ENCODE measurements at regions not wholly inside any gene's neighbourhood (a gene's known extent, or its start where the extent isn't known, plus 50 kb on each side); places are given as distances from the start of the nearest gene placed in this dataset.
A peak's percentile ranks its signal among the peaks of the same experiment; 100 is the strongest.

DNA sequence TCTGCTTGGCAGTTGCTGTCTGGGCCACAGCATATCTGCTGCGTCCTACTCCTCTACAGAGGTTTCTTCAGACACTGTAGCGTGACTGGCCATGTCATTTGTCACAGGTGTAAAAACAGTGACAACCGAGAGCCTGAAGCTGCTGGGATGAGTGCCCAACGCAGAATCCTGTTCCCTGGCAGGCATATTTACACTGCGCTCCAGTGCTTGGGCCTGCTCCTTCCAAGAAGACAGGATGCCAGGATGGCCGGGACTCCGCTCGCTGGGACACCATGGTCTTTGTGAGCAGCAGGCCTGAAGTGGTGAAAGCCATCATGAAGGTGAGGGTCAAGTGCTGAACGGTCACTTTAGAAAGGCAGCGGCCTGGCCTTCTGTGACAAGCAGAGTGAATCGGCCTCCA is 171.4 kb downstream of the EMP1 start:
- TF ChIP-seq, protein P1, sequence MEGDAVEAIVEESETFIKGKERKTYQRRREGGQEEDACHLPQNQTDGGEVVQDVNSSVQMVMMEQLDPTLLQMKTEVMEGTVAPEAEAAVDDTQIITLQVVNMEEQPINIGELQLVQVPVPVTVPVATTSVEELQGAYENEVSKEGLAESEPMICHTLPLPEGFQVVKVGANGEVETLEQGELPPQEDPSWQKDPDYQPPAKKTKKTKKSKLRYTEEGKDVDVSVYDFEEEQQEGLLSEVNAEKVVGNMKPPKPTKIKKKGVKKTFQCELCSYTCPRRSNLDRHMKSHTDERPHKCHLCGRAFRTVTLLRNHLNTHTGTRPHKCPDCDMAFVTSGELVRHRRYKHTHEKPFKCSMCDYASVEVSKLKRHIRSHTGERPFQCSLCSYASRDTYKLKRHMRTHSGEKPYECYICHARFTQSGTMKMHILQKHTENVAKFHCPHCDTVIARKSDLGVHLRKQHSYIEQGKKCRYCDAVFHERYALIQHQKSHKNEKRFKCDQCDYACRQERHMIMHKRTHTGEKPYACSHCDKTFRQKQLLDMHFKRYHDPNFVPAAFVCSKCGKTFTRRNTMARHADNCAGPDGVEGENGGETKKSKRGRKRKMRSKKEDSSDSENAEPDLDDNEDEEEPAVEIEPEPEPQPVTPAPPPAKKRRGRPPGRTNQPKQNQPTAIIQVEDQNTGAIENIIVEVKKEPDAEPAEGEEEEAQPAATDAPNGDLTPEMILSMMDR (IDR thresholded peaks at IDR 0.05; ENCODE audit: control extremely low read depth, extremely low read depth), result no peak
- Histone ChIP-seq H3K4me1 (ENCODE audit: control insufficient read depth in 5 of 5, insufficient read depth in 5 of 5, low read length in 5 of 5) (peaks cover 0 to 14% (median 4%) of the 10 kb centered on the region in 5 donors), H3K9me3 (ENCODE audit: control insufficient read depth in 4 of 4, insufficient read depth in 3 of 4, low read length in 3 of 4) (peaks cover 0 to 3% (median 0%) of the 10 kb centered on the region in 4 donors), H3K4me3 (no peak overlapping the region), H3K36me3 (ENCODE audit: control insufficient read depth in 4 of 4, insufficient read depth in 4 of 4, low read length in 4 of 4) (no peaks in the 10 kb centered on the region), H3K27me3 (ENCODE audit: control insufficient read depth in 3 of 3, insufficient read depth in 3 of 3, low read length in 2 of 3) (peaks cover 0 to 5% (median 0%) of the 10 kb centered on the region in 3 donors), H3K9ac (ENCODE audit: insufficient read depth in 1 of 2, low read length in 2 of 2) (no peak overlapping the region), H3K27ac (ENCODE audit: low read depth in 1 of 2, low read length in 1 of 2) (no peak overlapping the region)
- DNase-seq, result no peak
- 73 to 91% methylated on average over 11 of the region's 11 CpGs for WGBS, 2 donors
- ATAC-seq (ENCODE audit: insufficient read depth, low FRiP score), result no peak

DNA sequence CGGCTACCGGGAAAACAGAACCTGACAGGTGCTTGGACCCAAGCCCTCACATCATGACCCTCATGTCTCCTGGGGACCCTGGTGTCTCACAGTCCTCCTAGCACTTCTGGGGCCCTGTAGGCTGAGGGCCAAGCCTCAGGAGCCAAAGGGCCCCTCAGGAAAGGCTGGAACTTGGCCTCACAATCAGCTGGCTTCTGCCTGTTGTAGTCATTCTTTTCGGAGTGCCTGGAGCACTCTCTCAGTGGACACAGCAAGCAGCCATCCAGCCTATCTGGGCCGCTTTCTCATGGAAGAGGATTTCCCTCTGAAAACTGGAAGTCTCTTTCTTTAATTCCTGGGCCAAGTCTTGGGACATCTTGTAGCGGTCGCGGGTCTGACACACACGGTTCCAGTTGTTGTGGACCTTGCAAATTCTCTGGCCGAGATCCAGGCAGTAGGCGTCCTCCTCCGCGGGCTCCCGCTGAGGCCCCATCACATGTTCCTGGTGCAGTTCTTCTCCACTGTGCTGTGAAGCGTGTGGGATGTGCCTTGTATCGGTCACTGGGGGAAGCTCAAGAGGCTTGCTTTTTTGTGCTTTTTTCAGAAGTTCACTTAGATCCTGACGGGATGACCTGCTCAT is 169.3 kb downstream of the EMP1 start:
- no peak for ATAC-seq (ENCODE audit: insufficient read depth, low FRiP score)
- no peak for DNase-seq
- no peak overlapping the region for H3K27ac ChIP-seq (ENCODE audit: low read depth in 1 of 2, low read length in 1 of 2)
- H3K36me3 ChIP-seq (ENCODE audit: control insufficient read depth in 4 of 4, insufficient read depth in 4 of 4, low read length in 4 of 4), result no peaks in the 10 kb centered on the region
- peaks cover 0 to 3% (median 0%) of the 10 kb centered on the region in 4 donors for H3K9me3 ChIP-seq (ENCODE audit: control insufficient read depth in 4 of 4, insufficient read depth in 3 of 4, low read length in 3 of 4)
- H3K4me1 ChIP-seq (ENCODE audit: control insufficient read depth in 5 of 5, insufficient read depth in 5 of 5, low read length in 5 of 5), result peaks cover 0 to 7% (median 0%) of the 10 kb centered on the region in 5 donors
- H3K9ac ChIP-seq (ENCODE audit: insufficient read depth in 1 of 2, low read length in 2 of 2), result no peak overlapping the region
- H3K4me3 ChIP-seq, result no peak overlapping the region
- 93 to 97% methylated on average over 16 of the region's 16 CpGs for WGBS, 2 donors
- peaks cover 0 to 1% (median 0%) of the 10 kb centered on the region in 3 donors for H3K27me3 ChIP-seq (ENCODE audit: control insufficient read depth in 3 of 3, insufficient read depth in 3 of 3, low read length in 2 of 3)
- TF ChIP-seq, protein P1 (IDR thresholded peaks at IDR 0.05; ENCODE audit: control extremely low read depth, extremely low read depth), result no peak

DNA sequence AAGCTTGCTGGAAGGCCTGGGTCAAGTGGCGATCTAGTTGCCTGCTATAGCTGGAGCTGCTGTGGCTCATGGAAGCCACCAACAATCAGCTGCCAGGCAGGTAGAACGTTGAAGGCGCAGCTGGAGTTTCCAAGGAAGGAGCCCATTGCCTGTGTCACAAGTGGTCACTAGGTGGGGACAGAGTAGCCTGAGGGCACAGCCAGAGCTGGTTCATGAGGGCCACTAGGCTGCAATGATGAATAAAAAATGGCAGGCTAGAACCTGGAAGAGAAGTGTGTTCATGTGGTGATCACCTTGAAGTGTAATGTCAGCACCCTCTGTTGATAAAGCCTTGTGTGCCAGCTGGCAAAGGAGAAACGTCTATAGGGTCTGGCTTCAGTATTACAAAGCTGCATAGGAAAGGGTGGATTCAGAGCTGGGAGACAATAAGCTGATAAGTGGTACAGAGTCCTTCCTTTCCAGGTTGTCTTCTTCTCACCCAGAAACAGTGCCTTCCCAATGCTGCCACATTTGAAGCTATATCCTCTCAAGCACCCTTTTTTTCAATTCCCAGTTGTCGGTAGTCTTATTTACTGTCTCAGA is 165.8 kb downstream of the EMP1 start:
- WGBS, 2 donors, result 53% methylated on average over 5 of the region's 5 CpGs
- H3K4me1 ChIP-seq (ENCODE audit: control insufficient read depth in 5 of 5, insufficient read depth in 5 of 5, low read length in 5 of 5), result no peaks in the 10 kb centered on the region
- ATAC-seq (ENCODE audit: insufficient read depth, low FRiP score), result peak; percentile 80
- no peak overlapping the region for H3K27ac ChIP-seq (ENCODE audit: low read depth in 1 of 2, low read length in 1 of 2)
- TF ChIP-seq, protein P1 (IDR thresholded peaks at IDR 0.05; ENCODE audit: control extremely low read depth, extremely low read depth), result peak; percentile 53
- H3K9ac ChIP-seq (ENCODE audit: insufficient read depth in 1 of 2, low read length in 2 of 2), result no peak overlapping the region
- peaks cover 0 to 5% (median 0%) of the 10 kb centered on the region in 4 donors for H3K9me3 ChIP-seq (ENCODE audit: control insufficient read depth in 4 of 4, insufficient read depth in 3 of 4, low read length in 3 of 4)
- DNase-seq, result peak; percentile 47 to 63 (median 52)
- H3K4me3 ChIP-seq, result no peak overlapping the region
- no peaks in the 10 kb centered on the region for H3K27me3 ChIP-seq (ENCODE audit: control insufficient read depth in 3 of 3, insufficient read depth in 3 of 3, low read length in 2 of 3)
- H3K36me3 ChIP-seq (ENCODE audit: control insufficient read depth in 4 of 4, insufficient read depth in 4 of 4, low read length in 4 of 4), result no peaks in the 10 kb centered on the region
